H9 (cell line): ENCODE measurements at regions not wholly inside any gene's neighbourhood (a gene's known extent, or its start where the extent isn't known, plus 50 kb on each side); places are given as distances from the start of the nearest gene placed in this dataset.

Experiments used
- DNase-seq: peaks from one replicate; pipeline ENCODE4 v3.0.0-alpha.2; 2017
- H2AFZ ChIP-seq: one replicate; pipeline ENCODE4 v1.6.1; 2013; ENCODE audit warnings: mild to moderate bottlenecking, low read length, control low read depth, moderate library complexity
- H2AK5ac ChIP-seq: 2 replicates; pipeline ENCODE4 v1.6.1; 2013; ENCODE audit warnings: low read length, control low read depth, mixed read lengths; ENCODE audit not compliant: insufficient read length
- H2BK120ac ChIP-seq: one replicate; pipeline ENCODE4 v1.6.1; 2013; ENCODE audit warnings: low read depth, mild to moderate bottlenecking, low read length, control low read depth, inconsistent platforms; ENCODE audit not compliant: poor library complexity, severe bottlenecking
- H2BK12ac ChIP-seq: 2 replicates; pipeline ENCODE4 v1.6.1; 2013; ENCODE audit warnings: low read length, control low read depth, mixed read lengths, low read depth; ENCODE audit not compliant: insufficient read length
- H2BK15ac ChIP-seq: 2 replicates; pipeline ENCODE4 v1.6.1; 2013; ENCODE audit warnings: low read depth, low read length, control low read depth
- H2BK20ac ChIP-seq: one replicate; pipeline ENCODE4 v1.6.1; 2013; ENCODE audit warnings: low read depth, mild to moderate bottlenecking, low read length, control low read depth, inconsistent platforms; ENCODE audit not compliant: poor library complexity, severe bottlenecking
- H2BK5ac ChIP-seq: 2 replicates; pipeline ENCODE4 v1.6.1; 2013; ENCODE audit warnings: low read length, control low read depth, mixed read lengths; ENCODE audit not compliant: insufficient read length
- H3K14ac ChIP-seq: 2 replicates; pipeline ENCODE4 v1.6.1; 2013; ENCODE audit warnings: low read length, control low read depth; ENCODE audit not compliant: insufficient read depth
- H3K18ac ChIP-seq: 2 replicates; pipeline ENCODE4 v1.6.1; 2013; ENCODE audit warnings: low read depth, mild to moderate bottlenecking, mixed read lengths, low read length, control low read depth; ENCODE audit not compliant: insufficient read length
- H3K23ac ChIP-seq: 2 replicates; pipeline ENCODE4 v1.6.1; 2013; ENCODE audit warnings: low read length, control low read depth, mixed read lengths, low read depth; ENCODE audit not compliant: insufficient read length
- H3K23me2 ChIP-seq: 2 replicates; pipeline ENCODE4 v1.6.1; 2013; ENCODE audit warnings: low read depth, mild to moderate bottlenecking, mixed read lengths, low read length, control low read depth; ENCODE audit not compliant: insufficient read length, poor library complexity, severe bottlenecking
- H3K27ac ChIP-seq: 2 replicates; pipeline ENCODE4 v1.5.1; 2013; ENCODE audit warnings: low read length, control low read depth, mixed read lengths, low read depth; ENCODE audit not compliant: insufficient read length
- H3K27me3 ChIP-seq: 2 replicates; pipeline ENCODE4 v1.6.1; 2013; ENCODE audit warnings: low read length, control low read depth, inconsistent platforms; ENCODE audit not compliant: insufficient read depth
- H3K4ac ChIP-seq: 2 replicates; pipeline ENCODE4 v1.6.1; 2013; ENCODE audit warnings: low read depth, mild to moderate bottlenecking, control low read depth, inconsistent platforms, low read length, moderate library complexity
- H3K4me1 ChIP-seq: 2 replicates; pipeline ENCODE4 v1.6.1; 2013; ENCODE audit warnings: low read length, control low read depth, inconsistent platforms; ENCODE audit not compliant: insufficient read depth
- H3K4me2 ChIP-seq: 2 replicates; pipeline ENCODE4 v1.6.1; 2013; ENCODE audit warnings: low read length, control low read depth, mixed read lengths; ENCODE audit not compliant: insufficient read length, insufficient read depth
- H3K56ac ChIP-seq: 2 replicates; pipeline ENCODE4 v1.6.1; 2013; ENCODE audit warnings: low read depth, mild to moderate bottlenecking, mixed read lengths, low read length, control low read depth; ENCODE audit not compliant: insufficient read length
- H3K79me1 ChIP-seq: 2 replicates; pipeline ENCODE4 v1.6.1; 2013; ENCODE audit warnings: low read depth, mild to moderate bottlenecking, moderate library complexity, low read length, control low read depth, inconsistent platforms; ENCODE audit not compliant: insufficient read depth, poor library complexity, severe bottlenecking
- H3K79me2 ChIP-seq: 2 replicates; pipeline ENCODE4 v1.6.1; 2013; ENCODE audit warnings: low read length, control low read depth, inconsistent platforms; ENCODE audit not compliant: insufficient read depth
- H3K9ac ChIP-seq: 2 replicates; pipeline ENCODE4 v1.6.1; 2013; ENCODE audit warnings: low read length, control low read depth, mixed read lengths; ENCODE audit not compliant: insufficient read length; ENCODE audit errors: extremely low read depth
- H3K9me3 ChIP-seq: one replicate; pipeline ENCODE4 v1.6.1; 2013; ENCODE audit warnings: low read depth, low read length, inconsistent platforms; ENCODE audit not compliant: control insufficient read depth
- H3T11ph ChIP-seq: one replicate; pipeline ENCODE4 v1.6.1; 2013; ENCODE audit warnings: mild to moderate bottlenecking, low read length, control low read depth, inconsistent platforms
- H4K20me1 ChIP-seq: one replicate; pipeline ENCODE4 v1.6.1; 2013; ENCODE audit not compliant: control insufficient read depth, insufficient read length, insufficient read depth
- H4K5ac ChIP-seq: 2 replicates; pipeline ENCODE4 v1.6.1; 2013; ENCODE audit warnings: low read depth, mild to moderate bottlenecking, mixed read lengths, low read length, control low read depth; ENCODE audit not compliant: insufficient read length
- H4K8ac ChIP-seq: replicated peaks from 2 replicates; pipeline ENCODE4 v1.6.1; 2013; ENCODE audit warnings: low read length, control low read depth, mixed read lengths, low read depth; ENCODE audit not compliant: insufficient read length
- H4K91ac ChIP-seq: 2 replicates; pipeline ENCODE4 v1.6.1; 2013; ENCODE audit warnings: low read depth, mild to moderate bottlenecking, moderate library complexity, mixed read lengths, low read length, control low read depth; ENCODE audit not compliant: insufficient read length
- H3K27ac Mint-ChIP-seq, 3 experiments: 2 replicates in 2 of 3; 3 replicates in 1 of 3; pipeline ENCODE4 v1.8.0; 2020 to 2021; ENCODE audit warnings: mixed read lengths in 3 of 3, mild to moderate bottlenecking in 1 of 3, moderate library complexity in 1 of 3
- H3K27me3 Mint-ChIP-seq: 2 replicates; pipeline ENCODE4 v1.8.0; 2021; ENCODE audit warnings: low read depth, mild to moderate bottlenecking, moderate library complexity, mixed read lengths
- H3K36me3 Mint-ChIP-seq, 3 experiments: 2 replicates in 2 of 3; 3 replicates in 1 of 3; pipeline ENCODE4 v1.8.0; 2020 to 2021; ENCODE audit warnings: low read depth in 3 of 3, mixed read lengths in 3 of 3; ENCODE audit not compliant: insufficient read depth in 1 of 3
- H3K4me1 Mint-ChIP-seq, 2 experiments: 2 replicates each; pipeline ENCODE4 v1.8.0; 2020; ENCODE audit warnings: mixed read lengths in 2 of 2
- H3K4me3 Mint-ChIP-seq, 2 experiments: 2 replicates in 1 of 2; 3 replicates in 1 of 2; pipeline ENCODE4 v1.8.0; 2020 to 2021; ENCODE audit warnings: mild to moderate bottlenecking in 2 of 2, mixed read lengths in 2 of 2, moderate library complexity in 1 of 2
- H3K9me3 Mint-ChIP-seq, 2 experiments: 2 replicates in 1 of 2; 3 replicates in 1 of 2; pipeline ENCODE4 v1.8.0; 2020; ENCODE audit warnings: mild to moderate bottlenecking in 2 of 2, mixed read lengths in 2 of 2, moderate library complexity in 1 of 2
- WGBS: extraction: QIAGEN DNeasy Blood & Tissue Kit; methylation state at CpG from one replicate; pipeline ENCODE4 v1.1.7; 2013; ENCODE audit warnings: missing lambda C conversion rate, low lambda C conversion rate, mixed read lengths; ENCODE audit not compliant: insufficient read length; ENCODE audit errors: extremely low coverage; 5-methylcytosine and 5-hydroxymethylcytosine counted together
- TF ChIP-seq, protein P1 (sequence below): fragments of 200-600 bp; sonication (generic); conservative IDR thresholded peaks from 3 replicates; pipeline ENCODE4 v1.8.0; 2021; ENCODE audit warnings: antibody characterized with exemption, mild to moderate bottlenecking

DNA sequence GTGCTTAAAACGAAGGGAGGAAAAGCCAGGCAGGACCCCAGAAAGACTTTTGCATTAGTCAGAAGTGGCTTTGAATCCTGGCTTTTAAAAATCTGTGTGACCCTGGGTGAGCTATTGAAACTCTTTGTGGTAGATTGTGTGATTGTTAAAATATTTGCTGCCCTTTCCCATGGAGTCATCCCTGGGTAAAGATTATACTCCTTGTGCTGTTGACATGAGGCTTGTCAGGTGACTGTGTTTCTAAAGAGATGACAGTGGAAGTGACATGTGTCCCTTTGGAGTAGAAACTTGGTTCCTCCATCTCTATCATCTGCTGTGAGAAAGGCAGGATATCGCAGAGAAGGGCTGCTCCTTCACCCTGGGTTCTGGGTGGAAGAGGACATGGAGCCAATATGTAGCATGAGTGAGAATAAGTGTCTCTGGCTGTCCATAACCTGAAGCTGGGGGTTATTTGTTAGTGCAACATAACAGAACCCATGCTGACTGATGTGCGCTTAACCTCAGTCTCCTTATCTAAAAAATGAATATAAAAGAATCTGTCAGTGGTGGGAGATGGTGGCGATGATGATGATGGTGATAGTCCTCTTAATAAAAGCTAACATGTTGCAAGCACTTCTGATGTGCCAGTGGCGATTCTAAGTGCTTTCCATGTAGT lies 187.6 kb downstream of the RHOU start:
- no peak overlapping the region for H3K4me2 ChIP-seq
- H2BK5ac ChIP-seq: no peak overlapping the region
- no peak overlapping the region for H4K5ac ChIP-seq
- H3K27me3 Mint-ChIP-seq: peaks cover 7% of the 10 kb centered on the region
- H4K20me1 ChIP-seq: no peaks in the 10 kb centered on the region
- H3K56ac ChIP-seq: no peak overlapping the region
- no peak overlapping the region for H2BK20ac ChIP-seq
- no CpG with 5 or more reads among the region's 5 CpGs for WGBS
- H3K18ac ChIP-seq: no peak overlapping the region
- no peaks in the 10 kb centered on the region for H3K79me1 ChIP-seq
- H3T11ph ChIP-seq: no peak overlapping the region
- H3K9me3 Mint-ChIP-seq: peaks cover 0 to 4% of the 10 kb centered on the region in 2 experiments; a peak in 3 of 5 replicates
- peaks cover 0 to 6% (median 0%) of the 10 kb centered on the region in 3 experiments; a peak in 3 of 7 replicates for H3K36me3 Mint-ChIP-seq
- H3K79me2 ChIP-seq: no peaks in the 10 kb centered on the region
- no peak overlapping the region for H3K23ac ChIP-seq
- no peak overlapping the region for H2BK12ac ChIP-seq
- H2AFZ ChIP-seq: no peak overlapping the region
- H2BK15ac ChIP-seq: no peak overlapping the region
- no peak overlapping the region for H4K91ac ChIP-seq
- H3K27ac Mint-ChIP-seq: no peak overlapping the region
- no peak overlapping the region for H3K9ac ChIP-seq
- H3K4me3 Mint-ChIP-seq: no peak overlapping the region
- H3K27ac ChIP-seq: no peak overlapping the region
- DNase-seq: no peak
- no peak overlapping the region for H3K14ac ChIP-seq
- H3K4me1 ChIP-seq: no peaks in the 10 kb centered on the region
- no peaks in the 10 kb centered on the region for H3K9me3 ChIP-seq
- no peak overlapping the region for H2BK120ac ChIP-seq
- H3K4me1 Mint-ChIP-seq: peaks cover 14 to 28% of the 10 kb centered on the region in 2 experiments
- no peaks in the 10 kb centered on the region for H3K23me2 ChIP-seq
- H2AK5ac ChIP-seq: no peak overlapping the region
- H3K4ac ChIP-seq: no peak overlapping the region
- H3K27me3 ChIP-seq: no peaks in the 10 kb centered on the region
- H4K8ac ChIP-seq: no peak overlapping the region
- TF ChIP-seq, protein P1, sequence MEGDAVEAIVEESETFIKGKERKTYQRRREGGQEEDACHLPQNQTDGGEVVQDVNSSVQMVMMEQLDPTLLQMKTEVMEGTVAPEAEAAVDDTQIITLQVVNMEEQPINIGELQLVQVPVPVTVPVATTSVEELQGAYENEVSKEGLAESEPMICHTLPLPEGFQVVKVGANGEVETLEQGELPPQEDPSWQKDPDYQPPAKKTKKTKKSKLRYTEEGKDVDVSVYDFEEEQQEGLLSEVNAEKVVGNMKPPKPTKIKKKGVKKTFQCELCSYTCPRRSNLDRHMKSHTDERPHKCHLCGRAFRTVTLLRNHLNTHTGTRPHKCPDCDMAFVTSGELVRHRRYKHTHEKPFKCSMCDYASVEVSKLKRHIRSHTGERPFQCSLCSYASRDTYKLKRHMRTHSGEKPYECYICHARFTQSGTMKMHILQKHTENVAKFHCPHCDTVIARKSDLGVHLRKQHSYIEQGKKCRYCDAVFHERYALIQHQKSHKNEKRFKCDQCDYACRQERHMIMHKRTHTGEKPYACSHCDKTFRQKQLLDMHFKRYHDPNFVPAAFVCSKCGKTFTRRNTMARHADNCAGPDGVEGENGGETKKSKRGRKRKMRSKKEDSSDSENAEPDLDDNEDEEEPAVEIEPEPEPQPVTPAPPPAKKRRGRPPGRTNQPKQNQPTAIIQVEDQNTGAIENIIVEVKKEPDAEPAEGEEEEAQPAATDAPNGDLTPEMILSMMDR: no peak
